ENCODE measurements at regions not wholly inside any gene's neighbourhood (a gene's known extent, or its start where the extent isn't known, plus 50 kb on each side); places are given as distances from the start of the nearest gene placed in this dataset.
A peak's percentile ranks its signal among the peaks of the same experiment; 100 is the strongest.
"Not testable (repeated sequence)": the region's sequence is repeated elsewhere in the genome, so short reads cannot be mapped to it uniquely, and the experiment has no call there.

DNA sequence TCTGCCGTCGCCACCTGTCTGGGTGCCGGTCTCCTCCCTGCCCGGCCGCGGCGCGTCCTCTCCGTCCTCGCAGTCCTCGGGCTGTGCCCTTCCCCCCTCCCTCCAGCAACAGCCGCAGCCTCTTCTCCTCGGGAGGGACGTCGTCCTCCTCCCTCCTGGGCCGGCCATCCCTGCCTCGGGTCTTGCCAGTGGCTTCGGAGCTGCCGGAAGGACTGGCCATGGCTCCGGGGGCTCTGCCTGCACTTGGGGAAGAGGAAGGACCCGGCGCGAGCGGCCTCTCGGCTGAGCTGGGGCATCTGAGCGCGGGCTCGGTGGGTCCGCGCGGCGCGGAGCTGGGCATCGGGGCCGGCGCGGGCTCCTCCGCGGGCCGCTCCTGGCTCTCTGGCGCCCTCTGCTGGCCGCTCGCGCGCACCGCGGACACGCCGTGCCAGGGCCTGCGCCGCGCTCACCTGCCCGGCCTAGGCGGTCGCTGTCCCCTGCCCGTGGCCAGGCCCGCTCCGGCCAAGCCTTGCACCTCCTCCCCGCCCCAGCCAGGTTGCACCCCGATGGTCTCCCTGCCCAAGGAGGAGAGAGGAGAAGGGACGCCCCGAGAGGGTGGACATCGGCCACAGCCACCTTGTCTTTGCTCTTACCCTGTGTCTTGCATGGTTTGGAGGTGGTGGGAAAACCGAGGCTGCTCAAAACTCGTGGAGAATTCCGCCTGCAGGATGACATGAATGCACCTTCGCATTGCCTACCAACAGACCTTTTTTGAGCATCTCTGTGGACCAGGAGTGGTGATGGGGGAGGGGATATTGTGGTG lies 83.9 kb upstream of the FRG2C start:
- Mint-ChIP-seq H3K4me3 (peak overlapping the region; percentile 50 to 76 (median 73)), H3K4me1 (peaks cover 9 to 12% of the 10 kb centered on the region in 2 donors)
- DNase-seq, result peak; percentile 27 to 49 (median 41)
- not testable (repeated sequence) for H3K36me3 Mint-ChIP-seq; H3K27ac Mint-ChIP-seq; H3K27me3 Mint-ChIP-seq (ENCODE audit: low read depth in 3 of 3); H3K9me3 Mint-ChIP-seq

DNA sequence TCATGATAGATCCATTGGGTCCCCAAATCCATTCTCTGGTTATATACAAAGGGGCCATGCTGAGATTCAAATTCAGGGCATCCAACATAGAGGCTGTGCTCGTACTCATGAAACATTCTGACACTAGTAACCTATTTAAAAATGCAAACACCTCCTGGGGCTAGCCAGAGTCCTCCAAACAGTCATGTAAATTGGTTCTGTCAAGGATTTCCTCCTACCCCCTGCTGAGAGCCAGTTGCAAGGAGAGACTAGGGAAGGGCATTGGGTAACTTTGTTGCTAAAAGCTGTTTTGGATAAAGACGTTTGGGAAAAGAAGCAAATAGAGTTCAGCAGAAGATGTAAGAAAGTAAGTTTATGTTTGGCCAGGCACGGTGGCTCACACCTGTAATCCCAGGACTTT lies 81.6 kb upstream of the FRG2C start:
- H3K4me1 Mint-ChIP-seq, result peaks cover 9 to 12% of the 10 kb centered on the region in 2 donors
- not testable (repeated sequence) for H3K9me3 Mint-ChIP-seq; DNase-seq; H3K36me3 Mint-ChIP-seq; H3K27me3 Mint-ChIP-seq (ENCODE audit: low read depth in 3 of 3); H3K4me3 Mint-ChIP-seq; H3K27ac Mint-ChIP-seq

DNA sequence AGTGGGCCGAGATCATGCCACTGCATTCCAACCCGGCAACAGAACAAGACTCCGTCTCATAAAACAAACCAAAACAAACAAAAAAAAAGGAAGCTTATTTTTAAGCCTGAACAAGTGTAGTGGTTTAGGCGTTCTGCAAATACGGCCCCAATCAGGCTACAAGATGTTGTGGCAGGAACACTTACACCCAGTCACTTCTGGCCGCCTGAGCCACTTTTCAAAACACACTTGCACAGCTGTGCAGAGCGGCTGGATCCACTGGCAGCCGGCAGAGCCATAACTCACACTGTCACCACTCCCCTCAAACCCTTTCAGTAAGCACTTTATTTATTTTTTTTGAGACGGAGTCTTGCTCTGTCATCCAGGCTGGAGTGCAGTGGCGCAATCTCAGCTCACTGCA lies 81.0 kb upstream of the FRG2C start:
- not testable (repeated sequence) for H3K9me3 Mint-ChIP-seq, DNase-seq
- H3K4me1 Mint-ChIP-seq, result peaks cover 9 to 12% of the 10 kb centered on the region in 2 donors

DNA sequence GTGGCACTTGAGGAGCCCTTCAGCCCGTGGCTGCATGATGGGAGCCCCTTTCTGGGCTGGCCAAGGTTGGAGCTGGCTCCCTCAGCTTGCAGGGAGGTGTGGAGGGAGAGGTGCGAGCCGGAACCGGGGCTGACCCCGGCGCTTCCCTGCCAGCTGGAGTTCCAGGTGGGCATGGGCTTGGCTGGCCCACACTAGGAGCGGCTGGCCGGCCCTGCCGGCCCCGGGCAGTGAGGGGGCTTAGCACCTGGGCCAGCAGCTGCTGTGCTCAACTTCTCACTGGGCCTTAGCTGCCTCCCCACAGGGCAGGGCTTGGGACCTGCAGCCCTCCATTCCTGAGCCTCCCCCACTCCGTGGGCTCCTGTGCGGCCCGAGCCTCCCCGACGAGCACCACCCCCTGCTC lies 76.4 kb upstream of the FRG2C start:
- not testable (repeated sequence) for H3K36me3 Mint-ChIP-seq; H3K9me3 Mint-ChIP-seq; DNase-seq; H3K4me3 Mint-ChIP-seq; H3K27me3 Mint-ChIP-seq (ENCODE audit: low read depth in 3 of 3); H3K27ac Mint-ChIP-seq; H3K4me1 Mint-ChIP-seq

More for the DNA sequence above, 81.0 kb upstream of the FRG2C start:
- not testable (repeated sequence) for H3K27ac Mint-ChIP-seq; H3K4me3 Mint-ChIP-seq; H3K27me3 Mint-ChIP-seq (ENCODE audit: low read depth in 3 of 3); H3K36me3 Mint-ChIP-seq

DNA sequence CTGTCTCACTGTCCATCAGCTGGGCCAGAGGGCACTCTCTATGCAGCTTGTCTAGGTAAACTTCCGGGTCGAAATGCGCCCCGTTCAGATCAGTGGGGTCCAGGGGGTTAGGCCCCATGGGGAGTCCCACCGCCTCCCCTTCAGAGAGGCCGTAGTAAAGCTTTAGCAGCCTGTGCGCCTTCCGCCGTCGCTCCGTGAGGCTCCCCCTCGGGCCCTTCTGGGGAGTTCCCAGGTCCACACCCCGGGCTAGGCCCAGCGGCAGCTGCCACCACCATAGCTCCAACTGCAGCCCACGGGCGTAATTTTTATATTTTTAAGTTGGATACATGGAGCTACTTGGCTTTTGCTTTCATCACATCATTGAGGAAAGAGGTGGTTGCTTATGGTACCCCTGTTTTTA lies 73.7 kb upstream of the FRG2C start:
- not testable (repeated sequence) for H3K27me3 Mint-ChIP-seq (ENCODE audit: low read depth in 3 of 3); H3K9me3 Mint-ChIP-seq; H3K36me3 Mint-ChIP-seq; DNase-seq; H3K27ac Mint-ChIP-seq; H3K4me1 Mint-ChIP-seq; H3K4me3 Mint-ChIP-seq

DNA sequence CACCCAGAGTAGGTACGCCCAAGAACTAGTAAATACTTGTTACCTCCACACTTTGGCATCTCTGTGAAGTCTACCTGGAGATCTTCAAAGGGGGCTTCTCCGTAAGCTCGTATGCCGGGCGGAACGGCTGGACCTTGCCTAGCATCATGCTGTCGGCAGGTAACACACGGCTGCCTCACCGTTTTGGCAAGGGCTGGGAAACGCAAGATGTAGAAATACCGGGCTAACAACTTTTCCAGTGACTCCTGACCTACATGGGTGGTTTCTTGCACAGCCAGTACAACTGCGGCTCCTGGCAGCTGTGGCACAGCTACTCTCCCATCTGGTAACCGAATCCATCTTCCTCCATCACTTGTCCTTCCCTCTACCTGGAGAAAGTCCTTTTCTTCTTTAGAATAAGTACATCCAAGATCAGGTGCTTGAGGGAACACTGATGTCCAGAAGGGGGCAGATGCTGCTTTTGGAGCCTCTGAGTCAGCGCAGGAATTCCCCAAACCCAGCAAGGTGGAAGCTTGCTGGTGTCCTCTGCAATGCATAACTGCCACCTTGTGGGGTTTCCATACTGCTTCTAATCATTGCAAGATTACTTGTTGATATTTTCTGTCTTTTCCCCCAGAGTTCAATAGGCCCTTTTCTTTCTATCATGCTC lies 59.7 kb upstream of the FRG2C start:
- H3K9me3 Mint-ChIP-seq; H3K27me3 Mint-ChIP-seq (ENCODE audit: low read depth in 3 of 3); DNase-seq; H3K36me3 Mint-ChIP-seq; H3K4me3 Mint-ChIP-seq; H3K27ac Mint-ChIP-seq; H3K4me1 Mint-ChIP-seq: not testable (repeated sequence)

DNA sequence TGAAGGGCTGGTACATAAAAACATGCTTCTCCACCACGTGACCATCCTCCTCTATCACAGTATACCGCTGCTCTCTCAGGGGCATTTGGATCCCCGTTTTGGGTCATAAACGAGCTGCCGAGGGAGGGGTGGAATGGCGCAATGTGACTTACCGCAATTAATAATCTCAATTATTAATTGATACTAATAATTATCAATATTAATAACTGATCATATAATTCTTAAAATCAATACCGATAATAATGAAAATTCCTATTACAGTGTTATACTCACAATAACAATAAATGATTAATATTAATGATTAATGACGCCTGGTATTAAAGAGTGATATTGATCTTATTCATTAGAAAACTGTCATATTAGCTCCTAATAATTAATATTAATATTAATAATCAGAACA lies 56.1 kb upstream of the FRG2C start:
- H3K4me1 Mint-ChIP-seq; H3K36me3 Mint-ChIP-seq; H3K27ac Mint-ChIP-seq; DNase-seq; H3K27me3 Mint-ChIP-seq (ENCODE audit: low read depth in 3 of 3); H3K4me3 Mint-ChIP-seq; H3K9me3 Mint-ChIP-seq: not testable (repeated sequence)

DNA sequence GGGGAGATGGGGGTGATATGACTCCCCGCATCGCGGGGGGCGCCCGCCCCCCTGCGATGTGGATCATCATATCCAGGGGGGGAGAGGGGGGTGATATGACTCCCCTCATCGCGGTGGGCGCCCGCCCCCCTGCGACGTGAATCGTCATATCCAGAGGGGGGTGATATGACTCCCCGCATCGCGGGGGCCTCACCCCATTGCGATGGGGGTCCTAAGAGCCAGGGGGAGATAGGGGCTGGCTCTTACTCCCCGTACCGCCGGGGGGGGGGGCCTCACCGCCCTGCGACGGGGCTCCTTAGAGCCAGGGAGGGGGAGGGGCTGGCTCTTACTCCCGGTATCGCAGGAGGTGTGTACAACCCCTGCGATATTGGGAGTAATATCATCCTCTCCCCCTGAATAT lies 54.5 kb upstream of the FRG2C start:
- DNase-seq; H3K4me1 Mint-ChIP-seq; H3K27ac Mint-ChIP-seq; H3K9me3 Mint-ChIP-seq; H3K36me3 Mint-ChIP-seq; H3K4me3 Mint-ChIP-seq; H3K27me3 Mint-ChIP-seq (ENCODE audit: low read depth in 3 of 3): not testable (repeated sequence)

DNA sequence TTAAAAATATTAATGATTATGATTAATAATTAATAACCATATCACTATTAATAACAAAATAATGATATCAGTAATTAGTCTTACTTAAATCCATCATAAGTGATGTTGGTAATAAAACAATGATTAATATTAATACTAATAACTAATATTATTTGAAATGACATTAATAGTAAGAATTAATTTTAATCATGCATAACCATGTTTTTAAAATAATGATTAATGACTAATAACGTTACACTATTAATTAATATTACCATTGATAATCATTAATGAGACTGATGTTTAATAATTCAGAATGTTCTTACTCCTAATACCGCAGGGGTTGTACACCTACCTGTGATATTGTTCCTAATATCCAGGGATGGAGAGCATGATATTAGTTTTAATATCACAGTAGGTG lies 53.4 kb upstream of the FRG2C start:
- Mint-ChIP-seq H3K36me3 (no peaks in the 10 kb centered on the region), H3K27ac (no peak overlapping the region), H3K4me1 (no peaks in the 10 kb centered on the region), H3K4me3 (no peak overlapping the region), H3K9me3 (peaks cover 0 to 4% (median 0%) of the 10 kb centered on the region in 6 donors), H3K27me3 (ENCODE audit: low read depth in 3 of 3) (no peaks in the 10 kb centered on the region)
- DNase-seq, result no peak

DNA sequence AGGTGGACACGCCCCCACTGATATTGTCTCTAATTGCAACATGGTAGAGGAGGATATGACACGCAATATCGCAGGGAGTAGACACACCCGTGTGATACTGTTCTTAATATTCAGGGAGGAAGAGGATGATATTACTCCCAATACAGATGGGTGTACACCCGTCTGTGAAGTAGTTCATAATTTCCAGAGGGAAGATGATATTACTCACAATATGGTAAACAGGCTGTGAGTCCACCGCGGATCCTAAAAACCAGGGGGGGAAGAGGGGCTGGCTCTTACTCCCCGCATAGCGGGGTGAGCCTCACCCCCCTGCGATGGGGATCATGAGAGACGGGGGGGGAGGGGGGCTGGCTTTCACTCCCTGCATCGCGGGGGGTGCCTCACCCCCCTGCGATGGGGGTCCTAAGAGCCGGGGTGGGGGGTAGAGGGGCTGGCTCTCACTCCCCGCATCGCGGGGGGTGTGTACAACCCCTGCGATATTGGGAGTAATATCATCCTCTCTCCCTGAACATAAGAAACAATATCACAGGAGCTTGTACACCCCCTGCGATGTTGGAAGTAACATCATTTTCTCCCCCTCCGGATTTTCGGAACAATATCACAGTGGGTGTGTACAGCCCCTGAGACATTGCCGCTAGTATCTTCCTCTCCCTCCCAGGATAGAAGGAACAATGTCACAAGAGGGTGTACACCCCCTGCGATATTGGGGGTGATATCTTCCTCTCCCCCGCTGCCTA lies 52.2 kb upstream of the FRG2C start:
- not testable (repeated sequence) for H3K27ac Mint-ChIP-seq; H3K4me1 Mint-ChIP-seq; H3K9me3 Mint-ChIP-seq; H3K4me3 Mint-ChIP-seq; DNase-seq; H3K36me3 Mint-ChIP-seq; H3K27me3 Mint-ChIP-seq (ENCODE audit: low read depth in 3 of 3)

Measured in immature natural killer cell (primary cell).